HCT116 (cell line): ENCODE measurements at regions not wholly inside any gene's neighbourhood (a gene's known extent, or its start where the extent isn't known, plus 50 kb on each side); places are given as distances from the start of the nearest gene placed in this dataset.

Experiments used
- ATAC-seq: fragments of 200-7000 bp; cut with Tn5 transposase; 2 replicates; pipeline ENCODE4 v1.9.1; 2020; ENCODE audit warnings: mild to moderate bottlenecking, moderate library complexity
- BruUV-seq: library from RNA; stranded (reverse); fragments of 400-500 nt; replicated peaks from 2 replicates; lab custom pipeline; 2021; lab: Mats Ljungman, UMichigan
- CTCF ChIA-PET: fragments of 300-600 bp; sonication (Branson Sonifier 250); formaldehyde crosslinking; loops from one replicate; lab custom pipeline; 2021; ENCODE audit warnings: antibody characterized with exemption; lab: Charles Lee
- POLR2A ChIA-PET: fragments of 300-600, 350-600 bp; sonication (Branson Sonifier 250); formaldehyde crosslinking; loops from one replicate; lab custom pipeline; 2021; ENCODE audit warnings: antibody characterized with exemption; lab: Charles Lee
- RAD21 ChIA-PET, 2 experiments: fragments of 300-600 bp; sonication (Branson Sonifier 250); formaldehyde crosslinking; loops; one replicate each; lab custom pipeline; 2023; ENCODE audit warnings: low total read pairs in 2 of 2; ENCODE audit not compliant: uncharacterized antibody in 2 of 2, unreplicated experiment in 2 of 2, low non-redundant PET in 1 of 2; lab: Charles Lee
- DNase-seq: peaks from one replicate; pipeline ENCODE4 v3.0.0-alpha.2; 2010; ENCODE audit warnings: low read depth, low spot score
- H2AFZ ChIP-seq: fragments of 200-600 bp; shearing (Covaris generic), sonication (generic); 2 replicates; pipeline ENCODE4 v1.6.1; 2017; ENCODE audit warnings: low read depth, mixed run types, mixed read lengths, antibody characterized with exemption, low read length; ENCODE audit not compliant: poor library complexity, severe bottlenecking
- H3K27ac ChIP-seq: 2 replicates; pipeline ENCODE4 v1.5.1; 2012; ENCODE audit warnings: low read depth, low read length
- H3K27me3 ChIP-seq: fragments of 200-600 bp; sonication (generic); 2 replicates; pipeline ENCODE4 v1.6.1; 2016; ENCODE audit warnings: mixed run types, low read length, mixed read lengths; ENCODE audit not compliant: insufficient read depth
- H3K36me3 ChIP-seq, 2 experiments: fragments of 200-500 bp in 1 of 2; fragments of 200-600 bp in 1 of 2; sonication (Bioruptor generic) in 1 of 2; sonication (generic) in 1 of 2; 2 replicates each; pipeline versions ENCODE4 v1.5.1 to v1.6.1; 2014 to 2016; ENCODE audit warnings: low read length in 2 of 2, inconsistent platforms in 1 of 2, mixed read lengths in 1 of 2, mixed run types in 1 of 2; ENCODE audit not compliant: insufficient read depth in 2 of 2, control insufficient read depth in 1 of 2
- H3K4me1 ChIP-seq, 2 experiments: fragments of 200-600 bp in 1 of 2; sonication (generic) in 1 of 2; 2 replicates each; pipeline versions ENCODE4 v1.5.1 to v1.6.1; 2012 to 2017; ENCODE audit warnings: low read length in 2 of 2, inconsistent platforms in 1 of 2, mild to moderate bottlenecking in 1 of 2, mixed read lengths in 1 of 2, mixed run types in 1 of 2, moderate library complexity in 1 of 2; ENCODE audit not compliant: insufficient read depth in 2 of 2, control insufficient read depth in 1 of 2
- H3K4me2 ChIP-seq: fragments of 200-600 bp; sonication (generic); 2 replicates; pipeline ENCODE4 v1.6.1; 2017; ENCODE audit warnings: mixed run types, low read length, mixed read lengths
- H3K4me3 ChIP-seq, 2 experiments: fragments of 200-600 bp in 1 of 2; sonication (generic) in 1 of 2; replicated peaks in 1 of 2; 2 replicates each; pipeline ENCODE4 v1.5.1; 2011 to 2016; ENCODE audit warnings: low read length in 2 of 2, control low read depth in 1 of 2, low read depth in 1 of 2, mild to moderate bottlenecking in 1 of 2, mixed read lengths in 1 of 2, mixed run types in 1 of 2
- H3K79me2 ChIP-seq: fragments of 200-600 bp; sonication (generic); 2 replicates; pipeline ENCODE4 v1.6.1; 2017; ENCODE audit warnings: mild to moderate bottlenecking, mixed run types, low read length, moderate library complexity, mixed read lengths; ENCODE audit not compliant: insufficient read depth
- H3K9ac ChIP-seq: fragments of 200-600 bp; sonication (generic); 2 replicates; pipeline ENCODE4 v1.6.1; 2016; ENCODE audit warnings: low read length, mixed read lengths
- H3K9me2 ChIP-seq: fragments of 200-600 bp; sonication (generic), shearing (Covaris generic); 2 replicates; pipeline ENCODE4 v1.6.1; 2017; ENCODE audit warnings: mixed run types, mild to moderate bottlenecking, moderate library complexity; ENCODE audit not compliant: insufficient read depth
- H3K9me3 ChIP-seq, 2 experiments: fragments of 200-500 bp in 1 of 2; fragments of 200-600 bp in 1 of 2; sonication (Bioruptor generic) in 1 of 2; sonication (generic) in 1 of 2; 2 replicates each; pipeline ENCODE4 v1.6.1; 2014 to 2017; ENCODE audit warnings: low read length in 2 of 2, mixed read lengths in 2 of 2, inconsistent platforms in 1 of 2, low read depth in 1 of 2, mild to moderate bottlenecking in 1 of 2, mixed run types in 1 of 2, moderate library complexity in 1 of 2; ENCODE audit not compliant: control insufficient read depth in 1 of 2, insufficient read depth in 1 of 2
- H4K20me1 ChIP-seq: fragments of 200-600 bp; sonication (generic), shearing (Covaris generic); 2 replicates; pipeline ENCODE4 v1.6.1; 2017; ENCODE audit warnings: mixed run types, mild to moderate bottlenecking, moderate library complexity; ENCODE audit not compliant: insufficient read depth
- CBX3 ChIP-seq: IDR thresholded peaks from 2 replicates; pipeline ENCODE4 v1.6.1; 2012; ENCODE audit warnings: low read depth
- CEBPB ChIP-seq: IDR thresholded peaks from 2 replicates; pipeline ENCODE4 v1.6.1; 2012; ENCODE audit warnings: low read depth
- EGR1 ChIP-seq: IDR thresholded peaks from 2 replicates; pipeline ENCODE4 v1.6.1; 2012; ENCODE audit warnings: low read depth
- EZH2phosphoT487 ChIP-seq: fragments of 200-600 bp; IDR thresholded peaks from 2 replicates; pipeline ENCODE4 v1.6.1; 2018; ENCODE audit warnings: antibody characterized with exemption, borderline replicate concordance
- JUND ChIP-seq: IDR thresholded peaks from 2 replicates; pipeline ENCODE4 v1.6.1; 2012
- POLR2A ChIP-seq: IDR thresholded peaks from 2 replicates; pipeline ENCODE4 v1.7.0; 2011; ENCODE audit warnings: borderline replicate concordance; ENCODE audit not compliant: insufficient read depth, insufficient read length; ENCODE audit errors: extremely low read depth
- RAD21 ChIP-seq: IDR thresholded peaks from 2 replicates; pipeline ENCODE4 v1.6.1; 2012; ENCODE audit warnings: low read depth, mild to moderate bottlenecking
- SIN3A ChIP-seq: IDR thresholded peaks from 2 replicates; pipeline ENCODE4 v1.6.1; 2012; ENCODE audit warnings: low read depth
- SRF ChIP-seq: IDR thresholded peaks from 2 replicates; pipeline ENCODE4 v1.6.1; 2012; ENCODE audit warnings: low read depth
- ZBTB33 ChIP-seq: IDR thresholded peaks from 2 replicates; pipeline ENCODE4 v1.6.1; 2011; ENCODE audit warnings: mild to moderate bottlenecking, low read length, moderate library complexity; ENCODE audit not compliant: insufficient replicate concordance; ENCODE audit errors: extremely low read depth
- intact Hi-C: fragments of 100-400 bp; cut with micrococcal nuclease; formaldehyde crosslinking; loops from 2 replicates; pipeline ENCODE4 v1.10.0; 2022

GRCh38 chr4:45751877-45752530, 371.9 kb downstream of the GABRG1 start:
- ChIA-PET RAD21 (no interaction called here), CTCF (no interaction called here), POLR2A (no interaction called here)
- Histone ChIP-seq H3K79me2 (no peaks in the 10 kb centered on the region), H3K9me3 (peaks cover 4 to 35% of the 10 kb centered on the region in 2 experiments), H3K27ac (no peak overlapping the region), H3K4me1 (no peaks in the 10 kb centered on the region), H3K9me2 (no peaks in the 10 kb centered on the region), H3K9ac (no peak overlapping the region), H3K4me3 (no peak overlapping the region), H2AFZ (no peak overlapping the region), H3K36me3 (no peaks in the 10 kb centered on the region), H4K20me1 (no peaks in the 10 kb centered on the region; the same call in 1 of the 2 replicates), H3K27me3 (no peaks in the 10 kb centered on the region), H3K4me2 (no peak overlapping the region)
- intact Hi-C loops = no loop called here
- BruUV-seq = no TSS peak
- ATAC-seq (no peak), DNase-seq (no peak)
- TF ChIP-seq ZBTB33 (no peak), SRF (no peak), SIN3A (no peak), CBX3 (no peak), EGR1 (no peak)

GRCh38 chr4:45750721-45751120, 373.1 kb downstream of the GABRG1 start:
- intact Hi-C loops = no loop called here
- no peaks in the 10 kb centered on the region for H3K79me2 ChIP-seq
- no peak overlapping the region for H3K4me3 ChIP-seq
- H3K4me2 ChIP-seq = no peak overlapping the region
- BruUV-seq = no TSS peak
- H3K9ac ChIP-seq = no peak overlapping the region
- no peaks in the 10 kb centered on the region for H3K4me1 ChIP-seq
- no peak overlapping the region for H3K27ac ChIP-seq
- no peaks in the 10 kb centered on the region for H3K27me3 ChIP-seq
- ChIA-PET POLR2A (no interaction called here), CTCF (no interaction called here), RAD21 (no interaction called here)
- H3K9me2 ChIP-seq = no peaks in the 10 kb centered on the region
- TF ChIP-seq POLR2A (no peak), EZH2phosphoT487 (no peak), JUND (no peak), CEBPB (no peak), SRF (no peak), RAD21 (no peak)
- H4K20me1 ChIP-seq = no peaks in the 10 kb centered on the region; the same call in 1 of the 2 replicates
- no peak for ATAC-seq
- H3K36me3 ChIP-seq = no peaks in the 10 kb centered on the region
- H2AFZ ChIP-seq = no peak overlapping the region
- no peak for DNase-seq
- H3K9me3 ChIP-seq = peaks cover 4 to 41% of the 10 kb centered on the region in 2 experiments
